Common myeloid progenitor, CD34-positive (primary cell): ENCODE measurements at regions not wholly inside any gene's neighbourhood (a gene's known extent, or its start where the extent isn't known, plus 50 kb on each side); places are given as distances from the start of the nearest gene placed in this dataset.

Experiments
- CTCF ChIA-PET: fragments of 350-600 bp; sonication (Branson Sonifier 250); formaldehyde crosslinking; loops from one replicate; lab custom pipeline; 2021; ENCODE audit warnings: antibody characterized with exemption; lab: Charles Lee
- POLR2A ChIA-PET: fragments of 350-600 bp; sonication (Branson Sonifier 250); formaldehyde crosslinking; loops from one replicate; lab custom pipeline; 2021; ENCODE audit warnings: antibody characterized with exemption; lab: Charles Lee
- DNase-seq, 3 donors: peaks; one replicate each; pipeline versions ENCODE4 v3.0.0 to v3.0.0-alpha.2; 2013
- H3K27ac ChIP-seq, 2 experiments: 1 replicate in 1 of 2; 2 replicates in 1 of 2; pipeline ENCODE4 v1.7.0; 2013; ENCODE audit warnings: inconsistent platforms in 2 of 2, low read length in 2 of 2, mild to moderate bottlenecking in 2 of 2, low read depth in 1 of 2, moderate library complexity in 1 of 2; ENCODE audit not compliant: severe bottlenecking in 2 of 2, insufficient read depth in 1 of 2, poor library complexity in 1 of 2
- H3K27me3 ChIP-seq, 5 experiments: replicated peaks in 2 of 5; 1 replicate in 3 of 5; 2 replicates in 2 of 5; pipeline versions ENCODE4 v1.6.1 to v1.7.0; 2013; ENCODE audit warnings: low read length in 4 of 5, mild to moderate bottlenecking in 2 of 5, moderate library complexity in 2 of 5, inconsistent platforms in 1 of 5; ENCODE audit not compliant: insufficient read depth in 5 of 5, control insufficient read depth in 4 of 5
- H3K36me3 ChIP-seq, 4 experiments: 1 replicate in 2 of 4; 2 replicates in 2 of 4; pipeline versions ENCODE4 v1.6.1 to v1.7.0; 2013; ENCODE audit warnings: low read length in 3 of 4, control low read depth in 1 of 4, mild to moderate bottlenecking in 1 of 4; ENCODE audit not compliant: control insufficient read depth in 4 of 4, insufficient read depth in 4 of 4
- H3K4me1 ChIP-seq, 4 experiments: 1 replicate in 3 of 4; 2 replicates in 1 of 4; pipeline versions ENCODE4 v1.6.1 to v1.7.1; 2013; ENCODE audit warnings: low read length in 3 of 4, mild to moderate bottlenecking in 3 of 4, control low read depth in 1 of 4, inconsistent platforms in 1 of 4, moderate library complexity in 1 of 4; ENCODE audit not compliant: control insufficient read depth in 4 of 4, insufficient read depth in 4 of 4; ENCODE audit errors: control extremely low read depth in 1 of 4
- H3K4me3 ChIP-seq, 7 experiments: 1 replicate in 4 of 7; 2 replicates in 3 of 7; pipeline versions ENCODE4 v1.5.1 to v1.7.0; 2013; ENCODE audit warnings: mild to moderate bottlenecking in 7 of 7, low read length in 6 of 7, moderate library complexity in 6 of 7, inconsistent platforms in 2 of 7, low read depth in 2 of 7, control low read depth in 1 of 7; ENCODE audit not compliant: insufficient read depth in 4 of 7, control insufficient read depth in 1 of 7; ENCODE audit errors: extremely low read depth in 1 of 7
- H3K9me3 ChIP-seq, 5 experiments: 1 replicate in 4 of 5; 2 replicates in 1 of 5; pipeline versions ENCODE4 v1.6.1 to v1.7.1; 2013; ENCODE audit warnings: low read length in 4 of 5, mild to moderate bottlenecking in 2 of 5, inconsistent platforms in 1 of 5, low read depth in 1 of 5, moderate library complexity in 1 of 5; ENCODE audit not compliant: control insufficient read depth in 4 of 5, insufficient read depth in 2 of 5; ENCODE audit errors: control extremely low read depth in 1 of 5
- WGBS: methylation state at CpG from one replicate; pipeline ENCODE4 v1.1.5; 2013; ENCODE audit not compliant: insufficient coverage; 5-methylcytosine and 5-hydroxymethylcytosine counted together

- H3K4me3 ChIP-seq, result no peak overlapping the region
- WGBS, result 93% methylated on average over 2 of the region's 3 CpGs
- no peaks in the 10 kb centered on the region for H3K4me1 ChIP-seq
- no peaks in the 10 kb centered on the region for H3K36me3 ChIP-seq
- ChIA-PET CTCF (no interaction called here), POLR2A (no interaction called here)
- no peaks in the 10 kb centered on the region for H3K27me3 ChIP-seq
- peaks cover 0 to 3% (median 0%) of the 10 kb centered on the region in 5 experiments for H3K9me3 ChIP-seq
- H3K27ac ChIP-seq, result no peak overlapping the region
- DNase-seq, result no peak
Measured at GRCh38 chr6:145315982-145316600, 419.2 kb downstream of the EPM2A start.

- peaks cover 0 to 3% (median 0%) of the 10 kb centered on the region in 5 experiments for H3K9me3 ChIP-seq
- ChIA-PET CTCF (no interaction called here), POLR2A (no interaction called here)
Measured at GRCh38 chr6:145318952-145319351, 416.4 kb downstream of the EPM2A start.

GRCh38 chr6:145319605-145320004 is 415.7 kb downstream of the EPM2A start:
- no peak overlapping the region for H3K27ac ChIP-seq
- H3K27me3 ChIP-seq, result no peaks in the 10 kb centered on the region
- H3K4me3 ChIP-seq, result no peak overlapping the region
- POLR2A ChIA-PET, result no interaction called here
- WGBS, result no CpG with 5 or more reads among the region's 2 CpGs
- peaks cover 0 to 3% (median 0%) of the 10 kb centered on the region in 5 experiments for H3K9me3 ChIP-seq
- CTCF ChIA-PET, result no interaction called here
- no peaks in the 10 kb centered on the region for H3K4me1 ChIP-seq
- no peaks in the 10 kb centered on the region for H3K36me3 ChIP-seq
- no peak for DNase-seq

More at GRCh38 chr6:145318952-145319351, 416.4 kb downstream of the EPM2A start:
- no peaks in the 10 kb centered on the region for H3K27me3 ChIP-seq
- H3K4me3 ChIP-seq, result no peak overlapping the region
- no peak for DNase-seq
- H3K36me3 ChIP-seq, result no peaks in the 10 kb centered on the region
- H3K4me1 ChIP-seq, result no peaks in the 10 kb centered on the region
- no peak overlapping the region for H3K27ac ChIP-seq

- no peak for DNase-seq
- no peak overlapping the region for H3K4me3 ChIP-seq
- POLR2A ChIA-PET, result no interaction called here
- no peaks in the 10 kb centered on the region for H3K9me3 ChIP-seq
- H3K27me3 ChIP-seq, result no peaks in the 10 kb centered on the region
- WGBS, result no CpG with 5 or more reads among the region's 1 CpG
- no peaks in the 10 kb centered on the region for H3K36me3 ChIP-seq
- no peak overlapping the region for H3K27ac ChIP-seq
- no peaks in the 10 kb centered on the region for H3K4me1 ChIP-seq
- CTCF ChIA-PET, result no interaction called here
Measured at GRCh38 chr6:145323646-145324045, 411.7 kb downstream of the EPM2A start.

GRCh38 chr6:145327586-145327985 is 407.7 kb downstream of the EPM2A start:
- Histone ChIP-seq H3K4me1 (no peaks in the 10 kb centered on the region), H3K36me3 (no peaks in the 10 kb centered on the region), H3K27me3 (no peaks in the 10 kb centered on the region), H3K9me3 (no peaks in the 10 kb centered on the region), H3K27ac (no peak overlapping the region), H3K4me3 (no peak overlapping the region)
- no peak for DNase-seq
- POLR2A ChIA-PET, result no interaction called here
- WGBS, result 100% methylated on average over 1 of the region's 2 CpGs
- CTCF ChIA-PET, result no interaction called here

GRCh38 chr6:145329257-145329656 is 406.1 kb downstream of the EPM2A start:
- 100% methylated on average over 2 of the region's 3 CpGs for WGBS
- Histone ChIP-seq H3K36me3 (no peaks in the 10 kb centered on the region), H3K4me1 (no peaks in the 10 kb centered on the region), H3K27me3 (no peaks in the 10 kb centered on the region), H3K27ac (no peak overlapping the region), H3K9me3 (no peaks in the 10 kb centered on the region), H3K4me3 (no peak overlapping the region)
- CTCF ChIA-PET, result no interaction called here
- POLR2A ChIA-PET, result no interaction called here
- no peak for DNase-seq

GRCh38 chr6:145331066-145331465 is 404.3 kb downstream of the EPM2A start:
- H3K27ac ChIP-seq, result no peak overlapping the region
- WGBS, result 81% methylated on average over 4 of the region's 4 CpGs

More at GRCh38 chr6:145331066-145331465, 404.3 kb downstream of the EPM2A start:
- Histone ChIP-seq H3K36me3 (no peaks in the 10 kb centered on the region), H3K9me3 (no peaks in the 10 kb centered on the region), H3K4me1 (no peaks in the 10 kb centered on the region), H3K4me3 (no peak overlapping the region), H3K27me3 (no peaks in the 10 kb centered on the region)
- POLR2A ChIA-PET, result no interaction called here
- no peak for DNase-seq
- CTCF ChIA-PET, result no interaction called here
